GM12891 (cell line): ENCODE measurements at regions not wholly inside any gene's neighbourhood (a gene's known extent, or its start where the extent isn't known, plus 50 kb on each side); places are given as distances from the start of the nearest gene placed in this dataset.

Experiments used
- DNase-seq: peaks from one replicate; pipeline ENCODE4 v3.0.0; 2011; ENCODE audit warnings: low spot score; ENCODE audit not compliant: insufficient read length
- FAIRE-seq: peaks from 2 replicates; lab custom pipeline; 2011; peaks lifted over from hg19 to GRCh38; lab: Jason Lieb, UNC
- PAX5 ChIP-seq: IDR thresholded peaks from 2 replicates; pipeline ENCODE4 v1.6.1; 2011; ENCODE audit warnings: low read length, moderate library complexity, mild to moderate bottlenecking; ENCODE audit not compliant: insufficient read depth, severe bottlenecking
- POLR2A ChIP-seq: IDR thresholded peaks from 2 replicates; pipeline ENCODE4 v1.6.1; 2011; ENCODE audit warnings: low read depth, low read length, control low read depth
- POLR2AphosphoS5 ChIP-seq: IDR thresholded peaks from 2 replicates; pipeline ENCODE4 v1.6.1; 2011; ENCODE audit warnings: low read depth, low read length, control low read depth
- POU2F2 ChIP-seq: IDR thresholded peaks from 2 replicates; pipeline ENCODE4 v1.6.1; 2011; ENCODE audit warnings: low read depth, mild to moderate bottlenecking, control low read depth, low read length, moderate library complexity
- SPI1 ChIP-seq: IDR thresholded peaks from 2 replicates; pipeline ENCODE4 v1.6.1; 2011; ENCODE audit warnings: low read depth, low read length, control low read depth
- TAF1 ChIP-seq: IDR thresholded peaks from 2 replicates; pipeline ENCODE4 v1.6.1; 2011; ENCODE audit warnings: low read depth, low read length, control low read depth

- TF ChIP-seq TAF1 (no peak), PAX5 (no peak), POU2F2 (no peak), POLR2AphosphoS5 (no peak), POLR2A (no peak), SPI1 (no peak)
- no peak for FAIRE-seq
- DNase-seq = no peak
These were observed 266.2 kb downstream of the ABHD5 start for GRCh38 chr3:43956945-43957344.

- FAIRE-seq = no peak
- peak; percentile 22 for DNase-seq
- no peak for TF ChIP-seq TAF1
- no peak for TF ChIP-seq PAX5
- no peak for TF ChIP-seq POLR2A
- TF ChIP-seq SPI1 = no peak
These were observed 266.8 kb downstream of the ABHD5 start for GRCh38 chr3:43957553-43957952.

GRCh38 chr3:43958005-43958770, 267.4 kb downstream of the ABHD5 start:
- TF ChIP-seq POLR2AphosphoS5 (no peak), PAX5 (no peak), POLR2A (no peak), POU2F2 (no peak), TAF1 (no peak), SPI1 (peak; percentile 50; the same call in 1 of the 2 replicates)
- DNase-seq = no peak
- FAIRE-seq = peak; percentile 28

DNA sequence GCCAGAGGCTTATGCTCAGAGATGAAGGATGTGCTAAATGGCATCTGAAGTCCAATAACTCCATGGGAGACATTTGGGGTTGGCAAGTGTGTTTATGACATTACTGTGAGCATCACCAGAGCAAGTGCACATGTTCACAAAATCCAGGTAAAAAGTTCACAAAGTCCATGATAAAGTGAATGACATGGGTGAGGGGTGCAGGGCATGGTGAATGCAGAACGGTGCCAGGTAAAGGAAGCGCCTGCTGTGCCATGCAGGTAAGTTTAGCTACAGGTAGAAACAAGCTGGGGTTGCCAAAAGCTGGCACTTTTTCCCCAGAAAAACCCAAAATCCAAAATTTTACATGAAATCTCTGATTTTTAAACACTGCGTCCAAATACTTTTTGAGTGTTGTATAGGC, 268.2 kb downstream of the ABHD5 start:
- DNase-seq (no peak), FAIRE-seq (no peak)
- TF ChIP-seq POLR2A = no peak
- no peak for TF ChIP-seq POU2F2
- TF ChIP-seq PAX5 = no peak
- no peak for TF ChIP-seq SPI1
- TF ChIP-seq TAF1 = no peak
- TF ChIP-seq POLR2AphosphoS5 = no peak

DNA sequence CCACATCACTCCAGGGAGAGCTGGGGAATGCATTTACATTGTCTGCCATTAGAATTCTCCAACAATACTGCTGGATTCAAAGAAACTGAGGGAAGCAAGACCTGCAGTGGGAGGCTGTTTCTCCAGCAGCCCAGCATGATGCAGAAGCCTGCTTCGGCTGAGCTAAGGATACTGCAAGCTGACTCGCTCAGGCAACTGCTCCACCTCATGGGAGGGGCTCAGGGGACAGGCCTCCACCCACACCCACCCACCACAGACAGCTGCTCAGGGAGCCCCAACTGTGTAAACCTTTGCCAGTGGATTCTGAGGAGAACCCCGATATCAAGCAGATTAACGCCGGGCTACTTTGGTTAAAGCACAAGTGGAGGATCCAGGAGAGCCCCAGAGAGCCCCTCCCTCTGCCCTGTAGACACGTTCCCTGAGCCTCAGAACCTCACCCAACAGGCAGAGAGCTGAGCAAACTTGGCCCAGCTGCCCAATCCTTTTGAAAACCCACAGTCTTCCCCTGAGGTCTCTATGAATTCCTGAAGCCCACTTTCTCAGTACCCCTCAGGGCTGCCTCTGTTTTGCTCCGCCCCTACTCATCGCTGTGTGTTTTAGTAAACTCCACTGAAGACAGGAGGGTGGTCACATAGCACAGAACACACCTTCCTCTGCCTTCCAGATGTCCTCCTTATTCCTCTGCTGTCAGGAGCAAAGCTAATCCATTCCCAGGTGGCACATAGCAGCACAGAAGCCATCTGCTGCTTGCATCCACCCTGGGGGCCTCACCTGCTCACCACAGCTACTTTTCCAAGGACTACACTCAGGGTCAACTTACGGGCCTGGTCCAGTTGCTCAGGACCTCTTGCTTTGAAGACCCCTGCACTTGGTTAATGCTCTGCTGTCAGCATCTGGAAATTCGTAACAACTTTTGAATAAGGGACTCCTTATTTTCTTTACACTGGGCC, 269.0 kb downstream of the ABHD5 start:
- FAIRE-seq (no peak), DNase-seq (no peak)
- TF ChIP-seq TAF1 (no peak), POLR2AphosphoS5 (no peak), POU2F2 (no peak), PAX5 (no peak), POLR2A (no peak)

GRCh38 chr3:43960448-43960840, 269.7 kb downstream of the ABHD5 start:
- DNase-seq (no peak), FAIRE-seq (no peak)
- TF ChIP-seq POU2F2 = no peak
- TF ChIP-seq SPI1 = no peak
- TF ChIP-seq PAX5 = no peak
- no peak for TF ChIP-seq POLR2AphosphoS5
- TF ChIP-seq TAF1 = no peak

DNA sequence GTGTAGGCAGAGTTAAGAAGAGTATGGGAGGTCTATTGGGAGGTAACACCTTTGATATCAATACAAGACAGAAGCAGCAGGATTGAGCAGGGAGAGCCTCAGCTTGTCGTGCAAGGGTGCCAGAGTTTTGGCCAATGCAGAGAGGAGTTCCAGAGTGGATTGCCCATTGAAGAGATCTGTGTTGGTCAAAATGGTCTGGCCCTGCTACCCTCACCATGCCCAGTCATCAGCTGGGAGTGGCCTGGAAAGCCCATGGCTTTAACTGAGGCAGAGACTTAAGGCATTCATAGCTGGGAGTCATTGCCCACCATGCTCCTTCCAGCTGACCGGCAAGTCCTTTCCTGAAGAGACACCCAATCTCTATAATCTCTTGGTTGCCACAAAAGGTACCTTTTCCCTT, 271.3 kb downstream of the ABHD5 start:
- TF ChIP-seq POLR2A = no peak
- no peak for TF ChIP-seq TAF1
- TF ChIP-seq PAX5 = no peak
- TF ChIP-seq SPI1 = no peak
- TF ChIP-seq POU2F2 = no peak
- TF ChIP-seq POLR2AphosphoS5 = no peak
- no peak for FAIRE-seq
- DNase-seq = no peak

DNA sequence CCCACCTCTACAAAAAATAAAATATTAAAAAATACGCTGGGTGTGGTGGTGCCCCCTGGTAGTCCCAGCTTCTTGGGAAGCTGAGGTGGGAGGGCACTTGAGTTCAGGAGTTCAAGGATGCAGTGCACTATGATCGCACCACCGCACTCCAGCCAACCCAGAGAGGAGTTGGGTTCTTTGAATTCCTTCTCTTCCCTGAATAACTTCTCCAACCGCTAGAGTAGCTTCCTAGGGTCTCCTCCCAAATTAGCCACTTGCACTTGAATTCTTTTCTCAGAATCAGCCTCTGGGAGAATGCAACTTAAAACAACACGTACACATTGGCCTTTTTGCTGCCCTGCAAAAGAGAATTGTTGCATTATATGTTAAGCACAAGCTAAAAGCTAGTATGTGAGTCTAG, 272.5 kb downstream of the ABHD5 start:
- TF ChIP-seq SPI1 = no peak
- no peak for TF ChIP-seq POLR2A
- TF ChIP-seq POLR2AphosphoS5 = no peak
- no peak for TF ChIP-seq POU2F2
- no peak for TF ChIP-seq PAX5
- no peak for DNase-seq
- no peak for FAIRE-seq

DNA sequence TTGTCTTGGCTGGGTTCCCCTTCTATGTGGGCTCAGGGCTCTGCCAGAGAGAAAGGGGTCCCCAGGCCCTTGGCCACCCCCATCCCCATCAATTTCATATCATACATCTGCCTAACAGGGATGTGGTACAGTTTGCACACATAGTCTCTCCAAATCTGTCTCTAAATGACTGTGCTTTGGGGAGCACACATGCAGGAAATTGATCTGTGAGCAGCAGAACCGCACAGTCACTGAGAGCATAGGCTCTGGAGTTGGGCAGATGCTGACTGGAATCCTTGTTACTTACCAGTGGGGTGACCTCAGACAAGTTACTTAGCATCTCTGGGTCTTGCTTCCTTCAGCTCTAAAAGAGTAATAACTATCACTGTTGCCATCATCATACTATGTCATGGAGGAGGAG, 273.9 kb downstream of the ABHD5 start:
- DNase-seq = no peak
- peak; percentile 64 for FAIRE-seq
- TF ChIP-seq POLR2AphosphoS5 (no peak), POU2F2 (no peak), POLR2A (no peak), TAF1 (no peak), SPI1 (no peak), PAX5 (no peak)

- DNase-seq = no peak
- TF ChIP-seq POLR2AphosphoS5 (no peak), PAX5 (no peak), POLR2A (no peak), TAF1 (no peak), SPI1 (no peak), POU2F2 (no peak)
- no peak for FAIRE-seq
These were observed 274.9 kb downstream of the ABHD5 start for GRCh38 chr3:43965656-43966055.
